HG03558 (cell line): ENCODE measurements at regions not wholly inside any gene's neighbourhood (a gene's known extent, or its start where the extent isn't known, plus 50 kb on each side); places are given as distances from the start of the nearest gene placed in this dataset.

Experiments
- ATAC-seq: cut with Tn5 transposase; IDR thresholded peaks from one replicate; pipeline ENCODE4 v1.9.1; 2021; ENCODE audit warnings: moderate number of reproducible peaks; ENCODE audit not compliant: unreplicated experiment; ENCODE audit errors: extremely low read depth

GRCh38 chr14:47846008-47846407 lies 170.6 kb upstream of the MDGA2 start:
- no peak for ATAC-seq

GRCh38 chr14:47843236-47843635 lies 167.8 kb upstream of the MDGA2 start:
- ATAC-seq = no peak

- no peak for ATAC-seq
Observed at GRCh38 chr14:47833011-47833410, 157.6 kb upstream of the MDGA2 start.

- ATAC-seq = no peak
Observed at GRCh38 chr14:47826809-47827208, 151.4 kb upstream of the MDGA2 start.

- no peak for ATAC-seq
Observed at GRCh38 chr14:47822326-47822725, 146.9 kb upstream of the MDGA2 start.

- no peak for ATAC-seq
Observed at GRCh38 chr14:47821135-47821534, 145.7 kb upstream of the MDGA2 start.

- no peak for ATAC-seq
Observed at GRCh38 chr14:47790477-47790876, 115.1 kb upstream of the MDGA2 start.

- no peak for ATAC-seq
Observed at GRCh38 chr14:47785058-47785457, 109.7 kb upstream of the MDGA2 start.

- ATAC-seq = no peak
Observed at GRCh38 chr14:47778631-47779030, 103.2 kb upstream of the MDGA2 start.

- ATAC-seq = no peak
Observed at GRCh38 chr14:47772652-47773051, 97.2 kb upstream of the MDGA2 start.

- no peak for ATAC-seq
Observed at GRCh38 chr14:47763188-47763854, 87.9 kb upstream of the MDGA2 start.

- ATAC-seq = no peak
Observed at GRCh38 chr14:47746986-47747385, 71.6 kb upstream of the MDGA2 start.

GRCh38 chr14:47744155-47744554 lies 68.8 kb upstream of the MDGA2 start:
- no peak for ATAC-seq

GRCh38 chr14:47739541-47739940 lies 64.1 kb upstream of the MDGA2 start:
- no peak for ATAC-seq

GRCh38 chr14:47730296-47730695 lies 54.9 kb upstream of the MDGA2 start:
- no peak for ATAC-seq
